H1 (cell line): ENCODE measurements at regions not wholly inside any gene's neighbourhood (a gene's known extent, or its start where the extent isn't known, plus 50 kb on each side); places are given as distances from the start of the nearest gene placed in this dataset.

ENCODE experiments used
- CTCF ChIA-PET: fragments of 300-600 bp; sonication (Branson Sonifier 250); formaldehyde crosslinking; loops from one replicate; lab custom pipeline; 2021; ENCODE audit not compliant: partially characterized antibody; lab: Charles Lee
- POLR2A ChIA-PET: fragments of 300-600 bp; sonication (Branson Sonifier 250); formaldehyde crosslinking; loops from one replicate; lab custom pipeline; 2021; ENCODE audit warnings: inconsistent platforms; ENCODE audit not compliant: partially characterized antibody; lab: Charles Lee
- DNase-seq, 2 experiments: peaks; one replicate each; pipeline versions ENCODE4 v3.0.0 to v3.0.0-alpha.2; 2010 to 2022; ENCODE audit warnings: low spot score in 2 of 2, low read depth in 1 of 2, mixed read lengths in 1 of 2
- FAIRE-seq: peaks from 2 replicates; lab custom pipeline; 2011; peaks lifted over from hg19 to GRCh38; lab: Jason Lieb, UNC
- H2AFZ ChIP-seq: 2 replicates; pipeline ENCODE4 v1.8.1; 2012; ENCODE audit warnings: low read length, inconsistent platforms
- H2AK5ac ChIP-seq: 2 replicates; pipeline ENCODE4 v1.6.1; 2013; ENCODE audit warnings: low read depth, low read length
- H2BK120ac ChIP-seq: replicated peaks from 2 replicates; pipeline ENCODE3; 2013; ENCODE audit warnings: low read depth, low read length, inconsistent platforms
- H2BK12ac ChIP-seq: 2 replicates; pipeline ENCODE4 v1.6.1; 2013; ENCODE audit warnings: low read depth, low read length
- H2BK15ac ChIP-seq: 2 replicates; pipeline ENCODE4 v1.6.1; 2013; ENCODE audit warnings: low read length
- H2BK20ac ChIP-seq: 2 replicates; pipeline ENCODE4 v1.6.1; 2013; ENCODE audit warnings: low read length
- H2BK5ac ChIP-seq: 2 replicates; pipeline ENCODE4 v1.6.1; 2013; ENCODE audit warnings: low read depth, low read length
- H3K14ac ChIP-seq: 2 replicates; pipeline ENCODE4 v1.6.1; 2013; ENCODE audit warnings: inconsistent platforms; ENCODE audit not compliant: insufficient read length
- H3K18ac ChIP-seq: 2 replicates; pipeline ENCODE4 v1.6.1; 2013; ENCODE audit warnings: low read length; ENCODE audit errors: extremely low read depth
- H3K23ac ChIP-seq: 2 replicates; pipeline ENCODE4 v1.6.1; 2013; ENCODE audit warnings: inconsistent platforms; ENCODE audit not compliant: insufficient read length
- H3K23me2 ChIP-seq: 2 replicates; pipeline ENCODE4 v1.6.1; 2013; ENCODE audit warnings: low read depth, low read length
- H3K27ac ChIP-seq: 2 replicates; pipeline ENCODE4 v1.6.1; 2011; ENCODE audit warnings: low read depth, low read length, inconsistent platforms
- H3K27me3 ChIP-seq, 4 experiments: replicated peaks in 1 of 4; 1 replicate in 1 of 4; 2 replicates in 3 of 4; pipeline versions ENCODE4 v1.6.1 to v1.8.1; 2011 to 2013; ENCODE audit warnings: low read length in 3 of 4, mild to moderate bottlenecking in 3 of 4, inconsistent platforms in 2 of 4, mixed read lengths in 2 of 4, moderate library complexity in 1 of 4; ENCODE audit not compliant: control insufficient read depth in 3 of 4, insufficient read depth in 3 of 4; ENCODE audit errors: extremely low read depth in 1 of 4
- H3K36me3 ChIP-seq, 4 experiments: 2 replicates each; pipeline versions ENCODE4 v1.6.1 to v1.8.1; 2011 to 2013; ENCODE audit warnings: mild to moderate bottlenecking in 4 of 4, low read length in 3 of 4, moderate library complexity in 2 of 4, control low read depth in 1 of 4, inconsistent platforms in 1 of 4; ENCODE audit not compliant: insufficient read depth in 4 of 4, control insufficient read depth in 2 of 4
- H3K4ac ChIP-seq: replicated peaks from 2 replicates; pipeline ENCODE3; 2013; ENCODE audit warnings: low read length, low read depth, mixed read lengths, inconsistent platforms; ENCODE audit not compliant: insufficient read length
- H3K4me1 ChIP-seq, 4 experiments: replicated peaks in 1 of 4; 1 replicate in 1 of 4; 2 replicates in 3 of 4; pipeline versions ENCODE4 v1.6.1 to v1.8.1; 2011 to 2013; ENCODE audit warnings: low read length in 3 of 4, inconsistent platforms in 2 of 4, mixed read lengths in 1 of 4; ENCODE audit not compliant: insufficient read depth in 4 of 4, control insufficient read depth in 3 of 4
- H3K4me2 ChIP-seq, 2 experiments: 2 replicates each; pipeline versions ENCODE4 v1.6.1 to v1.8.1; 2011 to 2013; ENCODE audit warnings: low read depth in 2 of 2, low read length in 2 of 2, control low read depth in 1 of 2, inconsistent platforms in 1 of 2, mild to moderate bottlenecking in 1 of 2; ENCODE audit not compliant: insufficient read depth in 1 of 2
- H3K4me3 ChIP-seq, 4 experiments: fragments of 200-600, 300-600 bp in 1 of 4; sonication (generic), shearing (Covaris generic), sonication (Bioruptor Twin) in 1 of 4; 2 replicates each; pipeline versions ENCODE4 v1.5.1 to v1.8.1; 2011 to 2016; ENCODE audit warnings: low read length in 4 of 4, low read depth in 3 of 4, control low read depth in 2 of 4, inconsistent platforms in 2 of 4, mild to moderate bottlenecking in 2 of 4, mixed read lengths in 1 of 4, moderate library complexity in 1 of 4; ENCODE audit not compliant: insufficient read depth in 2 of 4; ENCODE audit errors: extremely low read depth in 1 of 4
- H3K56ac ChIP-seq: replicated peaks from 2 replicates; pipeline ENCODE3; 2013; ENCODE audit warnings: low read depth, mild to moderate bottlenecking, mixed read lengths, low read length, inconsistent platforms; ENCODE audit not compliant: insufficient read length
- H3K79me1 ChIP-seq: 2 replicates; pipeline ENCODE4 v1.6.1; 2013; ENCODE audit warnings: low read depth, low read length, control low read depth
- H3K79me2 ChIP-seq, 2 experiments: 2 replicates each; pipeline versions ENCODE4 v1.6.1 to v1.8.1; 2012 to 2013; ENCODE audit warnings: low read length in 2 of 2, mild to moderate bottlenecking in 2 of 2, inconsistent platforms in 1 of 2; ENCODE audit not compliant: insufficient read depth in 2 of 2, control insufficient read depth in 1 of 2
- H3K9ac ChIP-seq, 4 experiments: replicated peaks in 1 of 4; 1 replicate in 1 of 4; 2 replicates in 3 of 4; pipeline versions ENCODE4 v1.6.1 to v1.8.1; 2011 to 2013; ENCODE audit warnings: low read depth in 3 of 4, low read length in 3 of 4, control low read depth in 2 of 4, mild to moderate bottlenecking in 2 of 4, moderate library complexity in 2 of 4, inconsistent platforms in 1 of 4; ENCODE audit errors: extremely low read depth in 1 of 4
- H3K9me3 ChIP-seq, 2 experiments: 2 replicates each; pipeline versions ENCODE4 v1.6.1 to v1.8.1; 2012 to 2013; ENCODE audit warnings: mild to moderate bottlenecking in 2 of 2, moderate library complexity in 2 of 2, control low read depth in 1 of 2, inconsistent platforms in 1 of 2, low read depth in 1 of 2, low read length in 1 of 2, mixed read lengths in 1 of 2; ENCODE audit not compliant: insufficient read depth in 2 of 2
- H4K20me1 ChIP-seq, 2 experiments: replicated peaks in 1 of 2; 2 replicates each; pipeline versions ENCODE3 to v1.8.1; 2011 to 2013; ENCODE audit warnings: inconsistent platforms in 2 of 2, low read length in 2 of 2, mild to moderate bottlenecking in 1 of 2; ENCODE audit not compliant: insufficient read depth in 2 of 2, control insufficient read depth in 1 of 2
- H4K5ac ChIP-seq: 2 replicates; pipeline ENCODE4 v1.6.1; 2013; ENCODE audit warnings: low read length, low read depth, mixed read lengths, inconsistent platforms; ENCODE audit not compliant: insufficient read length
- H4K8ac ChIP-seq: 2 replicates; pipeline ENCODE4 v1.8.0; 2013; ENCODE audit warnings: mild to moderate bottlenecking, moderate library complexity, low read length, inconsistent platforms; ENCODE audit not compliant: insufficient read depth; ENCODE audit errors: extremely low read depth
- H4K91ac ChIP-seq: replicated peaks from 2 replicates; pipeline ENCODE3; 2013; ENCODE audit warnings: low read length, mixed read lengths, inconsistent platforms; ENCODE audit not compliant: insufficient read length
- ATF2 ChIP-seq: IDR thresholded peaks from 2 replicates; pipeline ENCODE4 v1.6.1; 2012; ENCODE audit warnings: low read length, inconsistent platforms
- CTBP2 ChIP-seq: IDR thresholded peaks from 2 replicates; pipeline ENCODE4 v1.7.0; 2011; ENCODE audit warnings: borderline replicate concordance, mild to moderate bottlenecking, moderate library complexity, mixed read lengths, low read length; ENCODE audit not compliant: insufficient read depth, insufficient read length
- MAX ChIP-seq: IDR thresholded peaks from 2 replicates; pipeline ENCODE4 v1.6.1; 2012; ENCODE audit warnings: inconsistent platforms
- POLR2A ChIP-seq, 2 experiments: IDR thresholded peaks; 1 replicate in 1 of 2; 2 replicates in 1 of 2; pipeline ENCODE4 v1.6.1; 2011; ENCODE audit warnings: low read depth in 2 of 2, low read length in 2 of 2, mild to moderate bottlenecking in 2 of 2; ENCODE audit errors: control extremely low read depth in 1 of 2
- POLR2AphosphoS5 ChIP-seq: IDR thresholded peaks from 2 replicates; pipeline ENCODE4 v1.6.1; 2011; ENCODE audit warnings: low read depth, low read length
- RXRA ChIP-seq: IDR thresholded peaks from 2 replicates; pipeline ENCODE4 v1.6.1; 2011; ENCODE audit warnings: low read depth, mild to moderate bottlenecking, low read length, moderate library complexity; ENCODE audit not compliant: insufficient read depth
- SAP30 ChIP-seq: fragments of 300-600 bp; sonication (generic); IDR thresholded peaks from 2 replicates; pipeline ENCODE4 v1.7.1; 2012; ENCODE audit warnings: low read length, moderate library complexity, mild to moderate bottlenecking, inconsistent platforms; ENCODE audit not compliant: insufficient read depth, insufficient replicate concordance
- SIRT6 ChIP-seq: IDR thresholded peaks from one replicate; pipeline ENCODE4 v1.7.1; 2012; ENCODE audit warnings: low read length, inconsistent platforms
- SIX5 ChIP-seq: IDR thresholded peaks from 2 replicates; pipeline ENCODE4 v1.6.1; 2011; ENCODE audit warnings: mild to moderate bottlenecking, low read depth, low read length
- SP1 ChIP-seq: IDR thresholded peaks from 2 replicates; pipeline ENCODE4 v1.6.1; 2011; ENCODE audit warnings: low read depth, low read length
- SP2 ChIP-seq: IDR thresholded peaks from 2 replicates; pipeline ENCODE4 v1.6.1; 2012; ENCODE audit warnings: mild to moderate bottlenecking, low read length, inconsistent platforms
- SRF ChIP-seq: IDR thresholded peaks from 2 replicates; pipeline ENCODE4 v1.6.1; 2011; ENCODE audit warnings: mild to moderate bottlenecking, low read depth, low read length, moderate library complexity
- TCF12 ChIP-seq: IDR thresholded peaks from 2 replicates; pipeline ENCODE4 v1.6.1; 2011; ENCODE audit warnings: low read depth, mild to moderate bottlenecking, low read length
- USF2 ChIP-seq: IDR thresholded peaks from 2 replicates; pipeline ENCODE4 v1.6.1; 2011; ENCODE audit warnings: low read length, improper control_type of control experiment

- 0 out of 4 replicates have a peak, but pooled peaks cover 0 to 4% of the 10 kb centered on the region in 2 experiments for H3K9me3 ChIP-seq
- H3K14ac ChIP-seq: no peak overlapping the region
- FAIRE-seq (no peak), DNase-seq (no peak)
- H2BK120ac ChIP-seq: no peak overlapping the region
- H4K20me1 ChIP-seq: no peaks in the 10 kb centered on the region
- no peak overlapping the region for H2BK20ac ChIP-seq
- no peak overlapping the region for H3K27ac ChIP-seq
- H3K4ac ChIP-seq: no peak overlapping the region
- H2BK5ac ChIP-seq: no peak overlapping the region
- no peaks in the 10 kb centered on the region for H3K79me2 ChIP-seq
- H3K4me1 ChIP-seq: peaks cover 0 to 3% (median 0%) of the 10 kb centered on the region in 4 experiments; a peak in 2 of 7 replicates
- H3K36me3 ChIP-seq: no peaks in the 10 kb centered on the region
- H3K4me3 ChIP-seq: no peak overlapping the region
- H2BK15ac ChIP-seq: no peak overlapping the region
- no peak overlapping the region for H3K9ac ChIP-seq
- H3K23me2 ChIP-seq: no peaks in the 10 kb centered on the region
- no peak overlapping the region for H4K5ac ChIP-seq
- ChIA-PET CTCF (no interaction called here), POLR2A (no interaction called here)
- H3K79me1 ChIP-seq: no peaks in the 10 kb centered on the region
- H3K18ac ChIP-seq: no peak overlapping the region
- no peak overlapping the region for H4K8ac ChIP-seq
- no peak overlapping the region for H4K91ac ChIP-seq
- H3K4me2 ChIP-seq: no peak overlapping the region
- H2AFZ ChIP-seq: no peak overlapping the region
- no peak overlapping the region for H3K23ac ChIP-seq
- H2AK5ac ChIP-seq: no peak overlapping the region
- H2BK12ac ChIP-seq: no peak overlapping the region
- H3K27me3 ChIP-seq: no peaks in the 10 kb centered on the region
- no peak overlapping the region for H3K56ac ChIP-seq
- no peak for TF ChIP-seq ATF2
- TF ChIP-seq TCF12: no peak
- no peak for TF ChIP-seq SAP30
- TF ChIP-seq POLR2AphosphoS5: no peak
- no peak for TF ChIP-seq SP1
- TF ChIP-seq SIX5: no peak
- TF ChIP-seq SRF: no peak
- no peak for TF ChIP-seq SIRT6
- no peak for TF ChIP-seq RXRA
- no peak for TF ChIP-seq CTBP2
- TF ChIP-seq POLR2A (IDR thresholded peaks at IDR 0.05; ENCODE audit: control extremely low read depth in 1 of 2, low read depth in 2 of 2, low read length in 2 of 2): no peak
- TF ChIP-seq USF2: no peak
- no peak for TF ChIP-seq SP2
- TF ChIP-seq MAX: no peak
Observed at GRCh38 chr11:106389101-106389500, 311.6 kb downstream of the AASDHPPT start.
